ENCODE measurements at regions not wholly inside any gene's neighbourhood (a gene's known extent, or its start where the extent isn't known, plus 50 kb on each side); places are given as distances from the start of the nearest gene placed in this dataset.
"Not testable (repeated sequence)": the region's sequence is repeated elsewhere in the genome, so short reads cannot be mapped to it uniquely, and the experiment has no call there.

GRCh38 chr21:5975719-5976118, 4545.7 kb upstream of the TPTE start:
- H3K9me3 ChIP-seq (ENCODE audit: control insufficient read depth in 1 of 2, insufficient read depth in 1 of 2, low read length in 2 of 2); H3K27ac Mint-ChIP-seq; DNase-seq; ATAC-seq (ENCODE audit: poor library complexity); H3K27me3 ChIP-seq (ENCODE audit: control insufficient read depth in 1 of 2, insufficient read depth in 2 of 2, low read length in 2 of 2); H3K27me3 Mint-ChIP-seq; H3K9me3 Mint-ChIP-seq; H3K36me3 Mint-ChIP-seq (ENCODE audit: low read depth); intact Hi-C loops (cut with DNase I, micrococcal nuclease); H3K4me1 ChIP-seq (ENCODE audit: insufficient read depth, low read length); H3K4me1 Mint-ChIP-seq (ENCODE audit: low read depth); H3K36me3 ChIP-seq (ENCODE audit: insufficient read depth, low read length); H3K27ac ChIP-seq (ENCODE audit: low read depth in 1 of 2, low read length in 2 of 2); H3K4me3 ChIP-seq (ENCODE audit: low read length); H3K4me3 Mint-ChIP-seq; POLR2A ChIA-PET; CTCF ChIA-PET: not testable (repeated sequence)

GRCh38 chr21:5997586-5997985, 4523.8 kb upstream of the TPTE start:
- H3K4me1 Mint-ChIP-seq (ENCODE audit: low read depth); H3K36me3 Mint-ChIP-seq (ENCODE audit: low read depth); H3K27ac ChIP-seq (ENCODE audit: low read depth in 1 of 2, low read length in 2 of 2); H3K27me3 Mint-ChIP-seq; CTCF ChIA-PET; DNase-seq; H3K4me3 ChIP-seq (ENCODE audit: low read length); intact Hi-C loops (cut with DNase I, micrococcal nuclease); H3K27me3 ChIP-seq (ENCODE audit: control insufficient read depth in 1 of 2, insufficient read depth in 2 of 2, low read length in 2 of 2); ATAC-seq (ENCODE audit: poor library complexity); H3K4me1 ChIP-seq (ENCODE audit: insufficient read depth, low read length); H3K4me3 Mint-ChIP-seq; H3K9me3 ChIP-seq (ENCODE audit: control insufficient read depth in 1 of 2, insufficient read depth in 1 of 2, low read length in 2 of 2); H3K27ac Mint-ChIP-seq; POLR2A ChIA-PET; H3K36me3 ChIP-seq (ENCODE audit: insufficient read depth, low read length); H3K9me3 Mint-ChIP-seq: not testable (repeated sequence)

GRCh38 chr21:6015422-6016057, 4505.8 kb upstream of the TPTE start:
- H3K27ac Mint-ChIP-seq; H3K4me1 ChIP-seq (ENCODE audit: insufficient read depth, low read length); H3K27me3 ChIP-seq (ENCODE audit: control insufficient read depth in 1 of 2, insufficient read depth in 2 of 2, low read length in 2 of 2); H3K9me3 ChIP-seq (ENCODE audit: control insufficient read depth in 1 of 2, insufficient read depth in 1 of 2, low read length in 2 of 2); H3K4me3 ChIP-seq (ENCODE audit: low read length); H3K4me1 Mint-ChIP-seq (ENCODE audit: low read depth); H3K36me3 ChIP-seq (ENCODE audit: insufficient read depth, low read length); intact Hi-C loops (cut with DNase I, micrococcal nuclease); H3K4me3 Mint-ChIP-seq; H3K27me3 Mint-ChIP-seq; CTCF ChIA-PET; ATAC-seq (ENCODE audit: poor library complexity); H3K9me3 Mint-ChIP-seq; POLR2A ChIA-PET; H3K36me3 Mint-ChIP-seq (ENCODE audit: low read depth); DNase-seq; H3K27ac ChIP-seq (ENCODE audit: low read depth in 1 of 2, low read length in 2 of 2): not testable (repeated sequence)

GRCh38 chr21:6020460-6020859, 4500.9 kb upstream of the TPTE start:
- H3K9me3 ChIP-seq (ENCODE audit: control insufficient read depth in 1 of 2, insufficient read depth in 1 of 2, low read length in 2 of 2); H3K27ac Mint-ChIP-seq; H3K9me3 Mint-ChIP-seq; H3K27ac ChIP-seq (ENCODE audit: low read depth in 1 of 2, low read length in 2 of 2); DNase-seq; POLR2A ChIA-PET; H3K4me3 ChIP-seq (ENCODE audit: low read length); H3K36me3 Mint-ChIP-seq (ENCODE audit: low read depth); H3K27me3 ChIP-seq (ENCODE audit: control insufficient read depth in 1 of 2, insufficient read depth in 2 of 2, low read length in 2 of 2); ATAC-seq (ENCODE audit: poor library complexity); intact Hi-C loops (cut with DNase I, micrococcal nuclease); CTCF ChIA-PET; H3K4me1 ChIP-seq (ENCODE audit: insufficient read depth, low read length); H3K36me3 ChIP-seq (ENCODE audit: insufficient read depth, low read length); H3K4me3 Mint-ChIP-seq; H3K4me1 Mint-ChIP-seq (ENCODE audit: low read depth); H3K27me3 Mint-ChIP-seq: not testable (repeated sequence)

GRCh38 chr21:6020953-6021716, 4500.2 kb upstream of the TPTE start:
- H3K9me3 ChIP-seq (ENCODE audit: control insufficient read depth in 1 of 2, insufficient read depth in 1 of 2, low read length in 2 of 2); CTCF ChIA-PET: not testable (repeated sequence)

GRCh38 chr21:6021717-6022270, 4499.6 kb upstream of the TPTE start:
- H3K4me1 Mint-ChIP-seq (ENCODE audit: low read depth); POLR2A ChIA-PET; H3K36me3 Mint-ChIP-seq (ENCODE audit: low read depth); H3K27ac Mint-ChIP-seq; H3K4me3 Mint-ChIP-seq; ATAC-seq (ENCODE audit: poor library complexity); intact Hi-C loops (cut with DNase I, micrococcal nuclease); H3K36me3 ChIP-seq (ENCODE audit: insufficient read depth, low read length); H3K9me3 Mint-ChIP-seq; H3K27ac ChIP-seq (ENCODE audit: low read depth in 1 of 2, low read length in 2 of 2); H3K4me1 ChIP-seq (ENCODE audit: insufficient read depth, low read length); DNase-seq; H3K9me3 ChIP-seq (ENCODE audit: control insufficient read depth in 1 of 2, insufficient read depth in 1 of 2, low read length in 2 of 2); CTCF ChIA-PET; H3K4me3 ChIP-seq (ENCODE audit: low read length); H3K27me3 ChIP-seq (ENCODE audit: control insufficient read depth in 1 of 2, insufficient read depth in 2 of 2, low read length in 2 of 2); H3K27me3 Mint-ChIP-seq: not testable (repeated sequence)

More at GRCh38 chr21:6020953-6021716, 4500.2 kb upstream of the TPTE start:
- H3K27ac ChIP-seq (ENCODE audit: low read depth in 1 of 2, low read length in 2 of 2); H3K4me1 ChIP-seq (ENCODE audit: insufficient read depth, low read length); DNase-seq; H3K4me3 Mint-ChIP-seq; POLR2A ChIA-PET; H3K4me1 Mint-ChIP-seq (ENCODE audit: low read depth); H3K27ac Mint-ChIP-seq; intact Hi-C loops (cut with DNase I, micrococcal nuclease); H3K36me3 ChIP-seq (ENCODE audit: insufficient read depth, low read length); H3K27me3 Mint-ChIP-seq; H3K4me3 ChIP-seq (ENCODE audit: low read length); H3K36me3 Mint-ChIP-seq (ENCODE audit: low read depth); H3K9me3 Mint-ChIP-seq; H3K27me3 ChIP-seq (ENCODE audit: control insufficient read depth in 1 of 2, insufficient read depth in 2 of 2, low read length in 2 of 2); ATAC-seq (ENCODE audit: poor library complexity): not testable (repeated sequence)

- not testable (repeated sequence) for H3K27me3 ChIP-seq (ENCODE audit: control insufficient read depth in 1 of 2, insufficient read depth in 2 of 2, low read length in 2 of 2); H3K27me3 Mint-ChIP-seq
These were observed 4498.1 kb upstream of the TPTE start for GRCh38 chr21:6023331-6023730.

More at GRCh38 chr21:6023331-6023730, 4498.1 kb upstream of the TPTE start:
- H3K4me3 ChIP-seq (ENCODE audit: low read length); H3K4me1 ChIP-seq (ENCODE audit: insufficient read depth, low read length); H3K4me3 Mint-ChIP-seq; DNase-seq; H3K27ac ChIP-seq (ENCODE audit: low read depth in 1 of 2, low read length in 2 of 2); H3K27ac Mint-ChIP-seq; H3K9me3 Mint-ChIP-seq; H3K4me1 Mint-ChIP-seq (ENCODE audit: low read depth); H3K36me3 Mint-ChIP-seq (ENCODE audit: low read depth); POLR2A ChIA-PET; H3K9me3 ChIP-seq (ENCODE audit: control insufficient read depth in 1 of 2, insufficient read depth in 1 of 2, low read length in 2 of 2); intact Hi-C loops (cut with DNase I, micrococcal nuclease); CTCF ChIA-PET; ATAC-seq (ENCODE audit: poor library complexity); H3K36me3 ChIP-seq (ENCODE audit: insufficient read depth, low read length): not testable (repeated sequence)
